HG02885 (cell line): ENCODE measurements at regions not wholly inside any gene's neighbourhood (a gene's known extent, or its start where the extent isn't known, plus 50 kb on each side); places are given as distances from the start of the nearest gene placed in this dataset.

Experiments
- ATAC-seq: cut with Tn5 transposase; IDR thresholded peaks from one replicate; pipeline ENCODE4 v1.9.1; 2021; ENCODE audit warnings: mild to moderate bottlenecking; ENCODE audit not compliant: unreplicated experiment, poor library complexity

GRCh38 chr15:31453558-31454318 lies 127.1 kb downstream of the KLF13 start:
- no peak for ATAC-seq

DNA sequence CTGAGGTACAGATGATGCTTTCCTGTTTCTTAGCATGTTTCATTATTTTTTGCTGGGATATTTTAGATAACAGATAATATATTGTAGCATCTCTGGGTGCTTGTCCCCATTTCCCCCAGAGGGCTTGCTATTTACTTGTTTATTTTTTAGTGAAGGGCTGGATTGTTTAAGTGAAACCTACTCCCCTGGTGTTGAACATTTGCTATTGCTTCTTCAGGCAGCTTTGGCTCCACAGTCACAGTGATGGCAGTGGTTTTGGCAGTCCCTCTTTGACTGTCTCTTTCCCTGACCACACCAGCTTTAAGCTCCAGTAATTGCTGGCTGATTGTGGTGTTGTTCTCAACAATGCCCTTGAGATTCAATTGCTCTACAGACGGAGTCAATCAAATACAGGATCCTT lies 128.9 kb downstream of the KLF13 start:
- ATAC-seq = no peak

- no peak for ATAC-seq
Observed at GRCh38 chr15:31456354-31457060, 129.9 kb downstream of the KLF13 start.

- ATAC-seq = no peak
Observed at GRCh38 chr15:31457161-31457560, 130.5 kb downstream of the KLF13 start.

DNA sequence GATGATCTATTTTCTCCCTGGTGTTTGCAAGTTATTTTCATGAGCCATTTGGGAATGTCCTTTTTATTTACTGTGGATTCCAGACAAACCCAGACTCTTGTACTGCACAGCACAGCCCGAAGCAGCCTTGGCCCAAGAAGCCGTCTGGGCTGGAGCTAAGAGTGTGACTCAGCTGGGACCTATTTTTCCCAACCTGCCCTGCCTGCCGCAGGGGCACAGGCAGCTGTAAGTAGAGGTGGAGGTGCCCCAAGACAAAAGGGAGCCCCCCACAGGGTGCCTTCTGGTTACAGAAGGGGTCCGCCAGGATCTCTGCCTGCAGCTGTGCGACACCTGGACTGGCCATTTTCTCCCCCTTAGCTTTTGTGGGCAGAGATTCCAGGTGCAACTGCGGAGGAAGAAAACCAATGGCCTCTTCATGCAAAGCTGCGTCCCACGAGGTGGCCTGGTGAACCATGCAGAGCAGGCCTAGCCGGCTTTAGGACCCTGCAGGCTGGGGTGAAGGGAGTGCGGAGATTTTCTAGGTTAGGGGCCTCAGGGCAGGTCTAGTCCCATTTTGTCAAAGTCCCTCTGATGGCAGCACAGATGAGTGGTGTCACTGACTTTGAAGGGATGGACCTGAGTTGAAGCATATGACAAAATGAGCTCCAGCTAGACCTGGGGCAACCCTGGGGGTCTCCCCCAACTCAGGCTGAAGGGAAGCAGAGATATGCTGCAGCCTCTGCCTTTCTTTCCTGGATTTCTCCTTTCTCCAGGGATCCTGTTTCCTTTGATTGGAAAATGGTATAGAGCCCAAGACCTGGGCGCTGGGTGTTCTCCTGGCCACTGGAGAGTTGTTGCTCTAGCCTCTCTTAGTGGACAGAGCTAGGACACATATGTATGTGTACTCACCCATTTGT lies 131.2 kb downstream of the KLF13 start:
- no peak for ATAC-seq

- ATAC-seq = peak; percentile 98
Observed at GRCh38 chr15:31458596-31459399, 132.2 kb downstream of the KLF13 start.

DNA sequence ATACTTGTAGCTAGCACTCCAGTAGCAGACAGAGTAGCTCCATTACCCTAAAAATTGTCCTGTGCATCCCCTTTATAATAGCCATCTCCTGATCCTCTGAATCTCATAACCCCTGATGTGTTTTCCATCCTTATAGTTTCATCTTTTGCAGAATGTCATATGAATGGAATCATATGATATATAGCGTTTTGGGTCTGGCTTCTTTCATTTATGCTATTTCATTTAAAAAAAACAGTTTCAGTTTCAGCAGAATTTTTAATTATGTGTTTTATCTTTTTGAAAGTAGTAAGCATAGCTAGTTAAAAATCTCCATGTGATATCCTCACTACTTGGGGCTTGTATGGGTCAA lies 132.7 kb downstream of the KLF13 start:
- no peak for ATAC-seq

DNA sequence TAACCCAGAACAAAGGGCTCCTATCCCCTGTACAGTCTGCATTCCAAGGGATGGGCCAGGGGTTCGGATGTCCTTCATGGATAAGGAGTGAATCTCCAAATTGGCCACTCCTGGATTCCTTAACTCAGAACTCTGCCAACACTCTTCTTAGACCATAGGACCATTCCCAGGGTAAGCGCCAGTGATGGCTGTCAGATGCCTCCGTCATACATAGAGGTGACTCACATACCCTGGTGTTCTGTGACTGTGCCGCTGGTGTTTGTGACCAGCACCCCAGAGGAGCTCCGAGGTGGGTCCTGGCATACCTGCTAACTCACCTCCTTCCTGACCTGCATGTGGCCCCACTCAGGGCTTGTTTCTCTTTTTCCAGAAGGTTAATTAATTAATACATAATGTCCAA lies 134.7 kb downstream of the KLF13 start:
- ATAC-seq = no peak

DNA sequence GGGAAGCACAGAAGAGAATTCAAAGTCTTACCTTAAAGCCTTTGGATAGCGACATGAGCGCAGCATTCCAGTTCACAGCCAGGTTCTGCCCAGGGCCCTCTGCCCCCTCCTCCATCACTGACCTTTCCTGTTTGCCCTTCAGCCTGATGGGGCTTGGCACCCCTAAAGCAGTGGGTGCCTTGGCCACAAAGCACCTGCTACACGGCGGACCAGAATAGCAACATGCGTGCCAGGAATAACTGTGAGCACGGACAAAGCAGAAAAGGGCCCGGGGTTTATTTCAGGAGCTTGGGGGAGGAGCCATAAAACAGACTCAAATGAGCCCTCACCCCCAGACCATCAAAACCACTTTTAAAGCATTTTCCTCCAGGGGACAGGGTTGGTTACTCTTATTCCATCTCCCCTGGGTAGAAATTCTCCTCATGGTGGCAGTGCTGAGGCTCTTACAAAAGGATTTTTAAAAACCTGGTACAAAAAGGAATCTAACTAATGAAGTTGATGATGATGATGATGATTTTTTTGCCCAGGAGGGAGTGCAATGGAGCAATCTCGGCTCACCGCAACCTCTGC lies 135.4 kb downstream of the KLF13 start:
- ATAC-seq = no peak

DNA sequence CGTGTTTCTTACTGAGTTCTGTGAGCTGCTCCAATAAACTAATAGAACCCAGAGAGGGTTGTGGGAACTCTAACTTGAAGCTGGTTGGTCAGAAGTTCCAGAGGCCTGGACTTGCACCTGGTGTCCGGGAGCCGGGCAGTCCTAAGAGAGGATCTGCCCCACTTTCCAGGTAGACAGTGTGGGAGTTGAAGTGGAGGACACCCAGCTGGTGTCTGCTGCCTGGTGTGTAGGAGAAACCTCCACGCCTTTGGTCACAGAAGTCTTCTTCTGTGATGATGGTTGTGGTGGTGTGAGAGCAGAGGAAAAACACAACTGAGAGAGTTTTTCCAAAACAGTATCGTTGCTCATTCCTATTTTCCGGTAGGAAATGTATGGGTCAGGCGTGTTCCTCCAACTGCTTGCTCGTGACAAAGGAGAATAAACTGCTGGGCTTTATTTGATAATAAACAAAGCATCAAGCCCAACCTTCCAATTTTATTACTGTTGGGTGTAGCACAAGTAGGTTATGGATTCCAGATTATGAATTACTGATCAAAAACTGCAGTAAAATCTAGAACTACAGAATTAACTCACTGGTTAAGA lies 137.0 kb downstream of the KLF13 start:
- ATAC-seq = no peak

DNA sequence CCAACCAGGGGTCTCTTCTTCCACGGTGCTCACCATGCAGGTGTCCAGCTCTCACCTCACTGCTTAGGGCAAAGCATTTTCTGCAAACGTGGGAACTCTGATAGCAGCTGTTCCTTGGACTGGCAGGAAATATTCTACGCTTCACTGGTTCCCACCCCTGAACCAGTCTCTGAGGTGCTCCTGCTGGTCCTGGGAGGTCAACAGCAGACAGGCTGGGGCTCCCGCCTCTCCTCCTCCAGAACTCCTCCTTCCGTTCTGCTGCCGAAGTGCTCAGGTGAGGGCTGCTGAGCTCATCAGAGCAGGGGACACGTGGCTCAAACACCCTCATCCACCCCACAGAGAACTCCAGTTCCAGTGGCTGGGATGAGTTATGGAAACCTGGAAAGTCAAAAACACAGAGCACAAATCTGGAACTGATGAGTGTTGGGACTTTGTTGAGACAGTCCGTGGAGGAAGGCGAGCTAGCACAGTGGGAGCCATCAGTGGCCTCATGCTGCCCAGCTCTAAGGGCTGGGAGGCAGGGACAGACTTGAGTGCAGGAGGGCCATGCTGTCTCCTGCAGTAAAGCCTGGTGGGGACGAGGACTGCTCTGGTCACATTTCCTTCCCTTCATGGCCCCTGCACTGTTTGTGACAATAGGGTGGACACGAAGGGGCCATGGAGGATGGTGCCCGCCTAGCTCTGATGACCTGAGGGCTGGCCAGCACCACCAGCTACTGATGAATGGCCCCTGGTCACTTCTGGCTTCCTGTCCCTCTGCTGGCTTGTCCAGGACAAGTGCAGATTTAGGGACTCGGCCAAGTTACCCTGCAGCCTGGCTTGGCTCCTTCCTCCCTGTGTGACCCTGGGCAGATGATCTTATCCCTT lies 137.8 kb downstream of the KLF13 start:
- no peak for ATAC-seq

DNA sequence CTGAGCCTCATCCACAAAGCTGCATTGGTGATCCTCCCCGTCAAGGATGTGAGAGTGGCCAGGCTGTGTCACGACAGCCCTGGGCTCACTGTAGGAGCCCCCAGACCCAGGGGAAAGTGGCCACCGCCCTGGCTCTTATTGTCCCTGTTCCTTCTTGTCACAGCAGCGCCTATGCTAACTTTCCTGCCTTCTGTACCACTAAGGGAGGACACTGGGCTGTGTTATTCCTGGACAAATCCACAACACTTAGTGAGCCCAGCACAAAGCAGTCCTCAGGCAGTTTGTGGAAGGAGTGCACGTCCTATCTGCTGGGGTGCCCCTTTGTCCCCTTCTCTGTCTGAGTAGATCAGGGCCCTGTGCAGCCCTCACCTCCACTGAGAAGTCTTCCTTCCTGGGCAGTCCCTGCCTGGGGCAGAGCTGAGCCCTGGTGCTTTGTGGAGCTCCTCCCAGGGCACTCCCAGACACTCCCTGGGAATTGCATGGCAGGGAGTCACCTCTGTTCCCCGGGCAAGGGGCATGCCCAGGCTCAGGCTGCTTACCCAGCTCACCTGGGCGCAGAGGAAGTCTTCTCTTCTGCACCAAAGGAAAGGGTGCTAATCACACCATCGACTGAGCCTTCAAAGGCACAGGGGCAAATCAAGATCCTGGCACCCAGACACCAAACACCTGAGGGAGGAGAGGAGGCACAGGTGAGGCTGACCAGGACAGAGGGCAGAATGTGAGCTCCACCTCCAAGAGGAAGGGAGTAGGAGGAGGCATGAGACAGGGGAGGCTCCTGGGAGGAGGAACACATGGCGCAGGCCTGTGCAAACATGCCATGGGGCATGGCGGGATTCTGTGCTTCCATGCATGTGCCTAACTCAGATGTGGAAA lies 138.7 kb downstream of the KLF13 start:
- ATAC-seq = no peak

DNA sequence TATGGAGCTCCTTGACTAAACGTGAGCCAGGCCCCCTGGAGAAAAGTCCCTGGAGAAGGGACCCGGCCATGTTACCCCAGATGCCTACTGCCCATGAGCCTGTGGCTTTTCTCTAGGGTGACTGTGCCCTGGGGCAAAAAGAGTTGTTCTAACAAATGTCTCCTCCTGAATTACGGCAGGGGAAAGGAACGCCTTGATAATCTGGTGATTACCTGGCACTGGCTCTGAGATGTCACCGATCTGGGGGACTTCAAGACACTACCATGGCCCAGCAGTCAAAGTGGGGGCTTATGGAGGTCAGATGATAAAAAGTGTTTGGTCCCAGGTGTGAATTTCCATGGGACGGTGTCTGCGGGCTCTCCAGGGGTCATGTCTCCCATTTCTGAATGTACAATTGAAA lies 140.7 kb downstream of the KLF13 start:
- no peak for ATAC-seq

DNA sequence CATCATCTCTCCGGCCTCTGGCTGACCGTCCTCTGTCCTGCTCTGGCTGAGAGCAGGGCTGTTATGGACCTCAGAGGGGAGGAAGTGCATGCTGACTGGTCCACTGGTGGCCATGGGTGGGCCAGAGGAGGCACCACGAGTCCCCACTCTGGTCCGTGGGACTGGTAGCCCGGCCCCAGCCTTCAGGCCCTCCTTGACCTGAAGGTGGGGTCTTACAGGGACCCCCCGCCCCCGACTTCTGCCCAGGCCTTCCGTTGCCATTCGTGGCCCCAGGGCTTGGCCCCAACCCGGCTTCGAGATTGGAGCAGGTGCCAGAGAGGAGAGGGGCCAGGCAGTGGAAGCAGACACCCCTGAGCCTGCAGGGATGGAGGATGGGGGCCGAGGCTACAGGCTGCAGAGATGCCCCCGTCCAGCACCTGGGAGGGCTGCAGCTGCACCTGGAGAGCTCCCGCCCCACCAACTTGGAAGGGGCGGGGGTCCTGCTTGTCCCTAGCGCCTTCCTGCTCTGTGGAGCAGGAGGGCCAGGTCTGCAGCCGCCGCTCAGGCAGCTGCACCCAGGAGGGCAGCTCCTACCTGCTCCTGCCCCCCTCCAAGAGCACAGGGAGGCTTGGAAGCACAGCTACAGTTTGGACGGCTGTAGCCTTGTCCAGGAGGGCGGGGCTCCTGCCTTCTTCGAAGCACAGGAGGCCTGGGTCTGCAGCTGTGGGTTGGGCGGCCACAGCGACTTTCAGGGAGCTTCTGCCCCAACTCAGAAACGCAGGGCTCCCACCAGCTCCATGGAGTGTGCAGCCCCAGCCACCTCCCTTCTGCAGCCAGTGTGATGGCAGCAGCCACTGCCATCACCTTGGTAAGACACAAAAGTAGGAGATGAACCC lies 142.5 kb downstream of the KLF13 start:
- ATAC-seq = no peak

GRCh38 chr15:31469786-31470525 lies 143.3 kb downstream of the KLF13 start:
- ATAC-seq = no peak

GRCh38 chr15:31470756-31471155 lies 144.1 kb downstream of the KLF13 start:
- no peak for ATAC-seq
